ENCODE measurements at regions not wholly inside any gene's neighbourhood (a gene's known extent, or its start where the extent isn't known, plus 50 kb on each side); places are given as distances from the start of the nearest gene placed in this dataset.
"Not testable (repeated sequence)": the region's sequence is repeated elsewhere in the genome, so short reads cannot be mapped to it uniquely, and the experiment has no call there.

DNA sequence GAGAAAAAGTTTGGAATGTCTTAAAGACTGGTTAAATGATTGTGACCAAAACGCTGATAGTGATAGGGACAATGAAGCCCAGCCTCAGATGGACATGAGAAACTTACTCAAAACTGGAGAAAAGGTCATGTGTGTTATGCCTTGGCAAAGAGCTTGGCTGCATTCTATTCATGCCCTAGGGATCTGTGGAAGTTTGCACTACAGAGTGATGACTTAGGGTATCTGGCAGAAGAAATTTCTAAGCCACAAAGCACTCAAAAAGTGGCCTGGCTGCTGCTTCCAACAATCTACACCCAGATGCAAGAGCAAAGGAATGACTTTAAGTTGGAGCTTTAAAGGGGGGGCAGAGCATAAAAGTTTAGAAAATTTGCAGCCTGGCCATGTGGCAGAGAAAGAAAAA, 521.3 kb downstream of the UQCRFS1 start:
- Histone ChIP-seq H2BK20ac (ENCODE audit: low read depth, low read length, poor library complexity, severe bottlenecking) (no peak overlapping the region), H3K23me2 (ENCODE audit: insufficient read length, low read depth, low read length, poor library complexity, severe bottlenecking) (no peaks in the 10 kb centered on the region), H3K23ac (ENCODE audit: insufficient read length, low read depth, low read length) (no peak overlapping the region), H3K27ac (ENCODE audit: insufficient read length, low read depth, low read length) (no peak overlapping the region), H3K9me3 (ENCODE audit: control insufficient read depth, low read depth, low read length) (no peaks in the 10 kb centered on the region), H3K79me1 (ENCODE audit: insufficient read depth, low read depth, low read length, poor library complexity, severe bottlenecking) (no peaks in the 10 kb centered on the region), H3K56ac (ENCODE audit: insufficient read length, low read depth, low read length) (no peak overlapping the region), H3K4me2 (ENCODE audit: insufficient read depth, insufficient read length, low read length) (no peak overlapping the region), H3K4ac (ENCODE audit: low read depth, low read length) (no peak overlapping the region), H3K4me1 (ENCODE audit: insufficient read depth, low read length) (no peaks in the 10 kb centered on the region), H3K9ac (ENCODE audit: extremely low read depth, insufficient read length, low read length) (no peak overlapping the region), H3K18ac (ENCODE audit: insufficient read length, low read depth, low read length) (no peak overlapping the region), H2BK15ac (ENCODE audit: low read depth, low read length) (no peak overlapping the region), H4K8ac (replicated peaks; ENCODE audit: insufficient read length, low read depth, low read length) (no peak overlapping the region), H2BK120ac (ENCODE audit: low read depth, low read length, poor library complexity, severe bottlenecking) (no peak overlapping the region), H4K5ac (ENCODE audit: insufficient read length, low read depth, low read length) (no peak overlapping the region), H2AFZ (ENCODE audit: low read length) (no peak overlapping the region), H4K20me1 (ENCODE audit: control insufficient read depth, insufficient read depth, insufficient read length) (no peaks in the 10 kb centered on the region), H2BK12ac (ENCODE audit: insufficient read length, low read depth, low read length) (no peak overlapping the region), H2AK5ac (ENCODE audit: insufficient read length, low read length) (no peak overlapping the region), H3K27me3 (ENCODE audit: insufficient read depth, low read length) (no peaks in the 10 kb centered on the region), H3K14ac (ENCODE audit: insufficient read depth, low read length) (no peak overlapping the region), H3T11ph (ENCODE audit: low read length) (no peak overlapping the region), H3K79me2 (ENCODE audit: insufficient read depth, low read length) (no peaks in the 10 kb centered on the region), H2BK5ac (ENCODE audit: insufficient read length, low read length) (no peak overlapping the region), H4K91ac (ENCODE audit: insufficient read length, low read depth, low read length) (no peak overlapping the region)
- Mint-ChIP-seq H3K4me1 (no peaks in the 10 kb centered on the region), H3K27me3 (ENCODE audit: low read depth) (no peaks in the 10 kb centered on the region), H3K36me3 (ENCODE audit: insufficient read depth in 1 of 3, low read depth in 3 of 3) (no peaks in the 10 kb centered on the region; a peak in 1 of 7 replicates), H3K9me3 (peaks cover 0 to 12% of the 10 kb centered on the region in 2 experiments; a peak in 4 of 5 replicates), H3K27ac (no peak overlapping the region), H3K4me3 (no peak overlapping the region)
- TF ChIP-seq, protein P1, sequence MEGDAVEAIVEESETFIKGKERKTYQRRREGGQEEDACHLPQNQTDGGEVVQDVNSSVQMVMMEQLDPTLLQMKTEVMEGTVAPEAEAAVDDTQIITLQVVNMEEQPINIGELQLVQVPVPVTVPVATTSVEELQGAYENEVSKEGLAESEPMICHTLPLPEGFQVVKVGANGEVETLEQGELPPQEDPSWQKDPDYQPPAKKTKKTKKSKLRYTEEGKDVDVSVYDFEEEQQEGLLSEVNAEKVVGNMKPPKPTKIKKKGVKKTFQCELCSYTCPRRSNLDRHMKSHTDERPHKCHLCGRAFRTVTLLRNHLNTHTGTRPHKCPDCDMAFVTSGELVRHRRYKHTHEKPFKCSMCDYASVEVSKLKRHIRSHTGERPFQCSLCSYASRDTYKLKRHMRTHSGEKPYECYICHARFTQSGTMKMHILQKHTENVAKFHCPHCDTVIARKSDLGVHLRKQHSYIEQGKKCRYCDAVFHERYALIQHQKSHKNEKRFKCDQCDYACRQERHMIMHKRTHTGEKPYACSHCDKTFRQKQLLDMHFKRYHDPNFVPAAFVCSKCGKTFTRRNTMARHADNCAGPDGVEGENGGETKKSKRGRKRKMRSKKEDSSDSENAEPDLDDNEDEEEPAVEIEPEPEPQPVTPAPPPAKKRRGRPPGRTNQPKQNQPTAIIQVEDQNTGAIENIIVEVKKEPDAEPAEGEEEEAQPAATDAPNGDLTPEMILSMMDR (conservative IDR thresholded peaks at IDR 0.05): no peak
- WGBS (ENCODE audit: extremely low coverage, insufficient read length, low lambda C conversion rate): no CpG with 5 or more reads among the region's 1 CpG
- no peak for DNase-seq

DNA sequence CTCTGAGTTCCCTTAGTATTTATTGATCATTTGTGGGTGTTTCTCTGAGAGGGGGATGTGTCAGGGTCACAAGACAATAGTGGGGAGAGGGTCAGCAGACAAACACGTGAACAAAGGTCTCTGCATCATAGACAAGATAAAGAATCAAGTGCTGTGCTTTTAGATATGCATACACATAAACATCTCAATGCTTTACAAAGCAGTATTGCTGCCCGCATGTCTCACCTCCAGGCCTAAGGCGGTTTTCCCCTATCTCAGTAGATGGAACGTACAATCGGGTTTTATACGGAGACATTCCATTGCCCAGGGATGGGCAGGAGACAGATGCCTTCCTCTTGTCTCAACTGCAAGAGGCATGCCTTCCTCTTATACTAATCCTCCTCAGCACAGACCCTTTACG, 523.5 kb downstream of the UQCRFS1 start:
- H3T11ph ChIP-seq (ENCODE audit: low read length); H2BK15ac ChIP-seq (ENCODE audit: low read depth, low read length); H2BK120ac ChIP-seq (ENCODE audit: low read depth, low read length, poor library complexity, severe bottlenecking); H3K79me2 ChIP-seq (ENCODE audit: insufficient read depth, low read length); H3K23ac ChIP-seq (ENCODE audit: insufficient read length, low read depth, low read length); H3K4me1 Mint-ChIP-seq; H4K20me1 ChIP-seq (ENCODE audit: control insufficient read depth, insufficient read depth, insufficient read length); H3K27me3 ChIP-seq (ENCODE audit: insufficient read depth, low read length); H3K27ac ChIP-seq (ENCODE audit: insufficient read length, low read depth, low read length); H3K79me1 ChIP-seq (ENCODE audit: insufficient read depth, low read depth, low read length, poor library complexity, severe bottlenecking); H2BK5ac ChIP-seq (ENCODE audit: insufficient read length, low read length); H2BK12ac ChIP-seq (ENCODE audit: insufficient read length, low read depth, low read length); H2AK5ac ChIP-seq (ENCODE audit: insufficient read length, low read length); H2AFZ ChIP-seq (ENCODE audit: low read length); H3K56ac ChIP-seq (ENCODE audit: insufficient read length, low read depth, low read length); H3K27me3 Mint-ChIP-seq (ENCODE audit: low read depth); H3K9me3 ChIP-seq (ENCODE audit: control insufficient read depth, low read depth, low read length); H3K36me3 Mint-ChIP-seq (ENCODE audit: insufficient read depth in 1 of 3, low read depth in 3 of 3); DNase-seq; H3K18ac ChIP-seq (ENCODE audit: insufficient read length, low read depth, low read length); H4K8ac ChIP-seq (replicated peaks; ENCODE audit: insufficient read length, low read depth, low read length); H3K4me2 ChIP-seq (ENCODE audit: insufficient read depth, insufficient read length, low read length); H3K4me3 Mint-ChIP-seq; H3K27ac Mint-ChIP-seq; H3K23me2 ChIP-seq (ENCODE audit: insufficient read length, low read depth, low read length, poor library complexity, severe bottlenecking); H3K4ac ChIP-seq (ENCODE audit: low read depth, low read length); H3K14ac ChIP-seq (ENCODE audit: insufficient read depth, low read length); H3K9ac ChIP-seq (ENCODE audit: extremely low read depth, insufficient read length, low read length); H3K4me1 ChIP-seq (ENCODE audit: insufficient read depth, low read length); H4K91ac ChIP-seq (ENCODE audit: insufficient read length, low read depth, low read length); H4K5ac ChIP-seq (ENCODE audit: insufficient read length, low read depth, low read length); H2BK20ac ChIP-seq (ENCODE audit: low read depth, low read length, poor library complexity, severe bottlenecking): not testable (repeated sequence)
- WGBS (ENCODE audit: extremely low coverage, insufficient read length, low lambda C conversion rate): no CpG with 5 or more reads among the region's 7 CpGs
- H3K9me3 Mint-ChIP-seq: peaks cover 0 to 12% of the 10 kb centered on the region in 2 experiments; a peak in 4 of 5 replicates
